Ammon's horn (tissue), 1 donor: ENCODE measurements at regions not wholly inside any gene's neighbourhood (a gene's known extent, or its start where the extent isn't known, plus 50 kb on each side); places are given as distances from the start of the nearest gene placed in this dataset.

Experiments used
- DNase-seq: peaks from one replicate; pipeline ENCODE4 v3.0.0-alpha.2; 2016; ENCODE audit warnings: low spot score

- DNase-seq, result no peak
Measured at GRCh38 chr7:118079369-118079768, 104.6 kb upstream of the LSM8 start.

- no peak for DNase-seq
Measured at GRCh38 chr7:118080947-118081346, 103.0 kb upstream of the LSM8 start.

- no peak for DNase-seq
Measured at GRCh38 chr7:118082506-118082905, 101.5 kb upstream of the LSM8 start.

- DNase-seq, result peak; percentile 70
Measured at GRCh38 chr7:118085000-118085399, 99.0 kb upstream of the LSM8 start.

- no peak for DNase-seq
Measured at GRCh38 chr7:118087126-118087525, 96.8 kb upstream of the LSM8 start.

GRCh38 chr7:118094044-118094443 is 89.9 kb upstream of the LSM8 start:
- no peak for DNase-seq

GRCh38 chr7:118104812-118105441 is 79.0 kb upstream of the LSM8 start:
- DNase-seq, result peak; percentile 64

GRCh38 chr7:118109607-118110006 is 74.4 kb upstream of the LSM8 start:
- DNase-seq, result no peak

- no peak for DNase-seq
Measured at GRCh38 chr7:118110178-118110925, 73.6 kb upstream of the LSM8 start.

- no peak for DNase-seq
Measured at GRCh38 chr7:118111347-118111746, 72.6 kb upstream of the LSM8 start.

- no peak for DNase-seq
Measured at GRCh38 chr7:118114175-118114574, 69.8 kb upstream of the LSM8 start.

GRCh38 chr7:118129041-118129795 is 54.7 kb upstream of the LSM8 start:
- DNase-seq, result peak; percentile 48

- DNase-seq, result no peak
Measured at GRCh38 chr7:118132764-118133163, 51.2 kb upstream of the LSM8 start.
